SIG-M5 treated with dmso at 0.1 percent for 504 hours (cell line): ENCODE measurements at regions not wholly inside any gene's neighbourhood (a gene's known extent, or its start where the extent isn't known, plus 50 kb on each side); places are given as distances from the start of the nearest gene placed in this dataset.
"Not testable (repeated sequence)": the region's sequence is repeated elsewhere in the genome, so short reads cannot be mapped to it uniquely, and the experiment has no call there.

ENCODE experiments used
- DNase-seq: peaks from one replicate; lab custom pipeline; 2025; ENCODE audit not compliant: unreplicated experiment; lab: John Stamatoyannopoulos, UW

DNA sequence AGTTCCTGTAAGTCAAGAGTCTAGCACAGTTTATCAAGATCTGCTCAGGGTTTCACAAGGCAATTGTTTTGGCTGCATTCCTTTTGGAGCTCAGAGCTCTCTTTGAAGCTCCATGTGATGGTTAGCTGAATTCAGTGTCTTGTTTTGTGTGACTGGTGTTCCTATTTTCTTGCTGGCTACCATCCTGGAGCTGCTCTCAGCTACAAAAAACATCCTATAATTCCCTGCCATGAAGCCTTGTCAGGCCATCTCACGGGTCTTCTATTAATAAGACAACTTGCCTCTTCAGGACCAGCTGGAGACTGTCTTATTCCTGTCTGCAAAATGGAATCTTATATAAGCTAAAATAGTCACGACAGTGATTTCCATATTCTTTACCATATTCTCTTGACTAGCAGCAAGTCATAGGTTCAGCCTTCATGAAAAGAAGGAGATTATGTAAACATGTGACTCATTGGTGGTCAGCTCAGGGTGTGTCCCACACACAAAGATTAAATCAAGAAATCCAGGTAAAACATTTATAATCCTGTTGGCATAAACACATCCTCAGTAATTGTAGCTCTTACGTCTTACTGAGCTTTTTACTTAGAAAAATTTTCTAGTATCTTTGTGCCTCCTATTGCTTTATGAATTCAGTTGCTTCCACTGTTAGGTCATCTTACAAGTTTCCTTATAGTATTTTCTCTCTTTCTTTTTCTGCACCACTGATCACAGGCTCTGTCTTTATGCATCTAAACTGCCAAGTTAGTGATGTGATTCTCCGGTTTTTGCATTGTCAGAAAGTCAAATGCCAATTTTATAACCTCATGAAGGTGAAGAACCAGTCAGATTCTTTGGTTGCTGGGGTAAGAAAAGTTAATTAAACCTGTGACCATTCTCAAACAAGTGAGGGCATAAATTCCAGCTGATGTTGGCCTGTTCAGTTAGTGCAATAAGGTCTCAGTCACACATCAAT lies 378.5 kb upstream of the MGAT4C start:
- DNase-seq, result no peak

DNA sequence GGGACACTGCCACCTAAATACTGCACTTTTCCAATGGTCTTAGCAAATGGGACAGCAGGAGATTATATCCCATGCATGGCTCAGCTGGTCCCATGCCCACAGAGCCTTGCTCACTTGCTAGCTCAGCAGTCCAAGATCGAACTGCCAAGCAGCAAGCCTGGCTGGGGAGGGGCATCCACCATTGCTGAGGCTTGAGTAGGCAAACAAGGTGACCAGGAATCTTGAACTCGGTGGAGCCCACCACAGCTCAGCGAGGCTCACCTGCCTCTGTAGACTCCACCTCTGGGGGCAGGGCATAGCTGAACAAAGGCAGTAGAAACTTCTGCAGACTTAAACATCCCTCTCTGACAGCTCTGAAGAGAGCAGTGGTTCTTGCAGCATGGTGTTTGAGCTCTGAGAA lies 370.8 kb upstream of the MGAT4C start:
- DNase-seq, result no peak

DNA sequence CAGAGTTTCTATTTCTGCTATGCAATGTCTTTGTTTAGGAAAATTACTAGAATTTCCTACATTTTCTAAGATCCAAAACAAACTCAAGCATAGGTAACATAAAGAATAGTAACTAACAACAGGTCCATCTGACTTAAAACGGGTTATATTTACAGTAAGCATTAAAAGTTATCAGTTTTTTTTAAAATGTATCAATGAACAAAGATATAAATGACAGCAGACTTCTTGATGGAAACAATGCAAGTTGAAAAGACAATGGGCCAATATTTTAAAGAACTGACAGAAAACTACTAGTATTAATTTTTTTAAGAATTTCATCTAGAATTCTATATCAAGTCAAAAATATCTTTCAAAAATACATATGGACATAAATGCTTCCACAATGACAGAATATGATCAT lies 367.1 kb upstream of the MGAT4C start:
- no peak for DNase-seq

DNA sequence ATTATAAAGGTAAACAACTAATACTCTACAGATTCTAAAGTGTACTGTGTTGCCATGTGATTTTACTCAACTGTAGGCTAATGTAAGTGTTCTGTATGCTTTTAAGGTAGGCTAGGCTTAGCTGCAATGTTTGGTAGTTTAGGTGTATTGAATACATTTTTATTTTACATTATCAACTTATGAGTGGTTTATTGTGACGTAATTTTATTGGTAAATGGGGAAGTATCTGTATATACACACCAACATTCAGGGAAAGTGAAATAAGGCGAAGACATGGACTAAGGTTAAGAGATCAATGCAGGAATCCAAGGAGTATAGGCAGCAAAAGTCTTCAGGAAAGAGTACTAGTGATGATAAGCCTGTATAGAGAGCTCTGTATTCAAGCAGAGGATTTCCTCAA lies 365.8 kb upstream of the MGAT4C start:
- no peak for DNase-seq

DNA sequence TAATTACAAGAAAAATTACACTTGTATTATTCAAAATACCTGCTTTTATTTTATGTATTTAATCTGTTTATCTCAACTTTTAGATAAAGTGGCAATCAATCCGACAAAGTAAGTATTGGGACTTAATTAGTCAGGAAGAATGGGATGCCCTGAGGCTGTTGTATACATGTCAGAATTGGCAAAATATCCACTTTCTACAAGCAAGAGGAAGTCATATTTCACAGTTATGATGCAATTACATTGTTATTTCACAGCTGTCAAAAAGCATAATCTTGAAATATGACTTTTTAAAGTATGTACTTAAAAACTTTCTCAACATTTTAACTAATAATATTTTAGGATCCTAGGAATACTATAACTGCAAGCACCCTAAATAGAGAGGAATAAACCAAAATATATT lies 357.1 kb upstream of the MGAT4C start:
- no peak for DNase-seq

DNA sequence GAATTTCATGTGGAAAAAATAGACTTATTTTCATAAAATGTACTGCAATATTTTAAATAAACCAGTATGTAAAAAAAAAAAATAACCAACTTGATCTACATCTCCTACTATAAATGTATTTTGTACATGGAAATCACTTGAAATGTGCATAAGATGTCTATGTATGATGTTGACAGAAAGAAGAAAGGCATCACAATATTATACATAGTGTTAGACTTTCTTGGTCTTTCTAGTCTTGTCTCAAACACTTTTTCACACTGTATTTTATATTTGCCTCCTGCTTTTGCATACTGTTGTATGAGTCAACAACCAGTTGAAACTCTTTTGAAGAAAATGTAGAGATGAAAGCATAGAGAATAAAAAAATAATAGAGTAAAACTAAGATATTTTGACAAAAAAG lies 352.4 kb upstream of the MGAT4C start:
- no peak for DNase-seq

DNA sequence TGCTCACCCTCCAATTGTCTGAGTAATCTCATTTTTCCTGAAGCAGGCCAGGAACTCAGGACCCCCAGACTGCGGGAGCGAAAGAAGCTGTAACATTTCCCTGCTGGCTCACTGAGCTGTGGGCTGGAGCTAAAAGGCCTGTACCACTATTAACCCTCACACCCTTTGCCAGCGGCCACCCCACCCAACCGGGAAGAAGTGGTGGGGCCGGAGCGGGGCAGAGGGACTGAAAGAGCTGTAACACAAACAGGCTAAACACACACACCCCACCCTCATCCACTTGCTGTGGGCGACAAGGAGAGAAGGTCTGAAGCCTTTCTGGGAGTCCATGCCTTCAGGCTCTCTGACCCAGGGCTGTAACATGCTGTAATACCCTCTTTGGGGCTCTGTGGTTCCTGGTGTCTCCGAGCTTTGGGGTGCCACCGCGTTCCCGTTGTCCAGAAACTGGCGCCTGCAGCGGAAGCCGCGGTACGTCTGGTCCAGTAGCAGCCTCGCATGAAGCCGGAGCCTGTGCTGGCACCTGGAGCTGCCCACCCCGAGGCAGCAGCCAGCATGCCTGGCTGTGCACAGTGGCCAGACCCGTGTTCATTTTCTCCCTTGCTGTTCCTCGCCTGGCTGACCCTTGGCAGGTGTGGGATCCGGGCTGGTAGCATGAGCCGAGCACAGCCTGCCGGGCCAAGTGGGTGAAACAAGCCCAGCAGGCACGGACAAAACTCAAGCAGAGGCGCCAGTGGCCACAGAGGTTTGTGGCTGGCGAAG lies 345.5 kb upstream of the MGAT4C start:
- DNase-seq, result no peak

DNA sequence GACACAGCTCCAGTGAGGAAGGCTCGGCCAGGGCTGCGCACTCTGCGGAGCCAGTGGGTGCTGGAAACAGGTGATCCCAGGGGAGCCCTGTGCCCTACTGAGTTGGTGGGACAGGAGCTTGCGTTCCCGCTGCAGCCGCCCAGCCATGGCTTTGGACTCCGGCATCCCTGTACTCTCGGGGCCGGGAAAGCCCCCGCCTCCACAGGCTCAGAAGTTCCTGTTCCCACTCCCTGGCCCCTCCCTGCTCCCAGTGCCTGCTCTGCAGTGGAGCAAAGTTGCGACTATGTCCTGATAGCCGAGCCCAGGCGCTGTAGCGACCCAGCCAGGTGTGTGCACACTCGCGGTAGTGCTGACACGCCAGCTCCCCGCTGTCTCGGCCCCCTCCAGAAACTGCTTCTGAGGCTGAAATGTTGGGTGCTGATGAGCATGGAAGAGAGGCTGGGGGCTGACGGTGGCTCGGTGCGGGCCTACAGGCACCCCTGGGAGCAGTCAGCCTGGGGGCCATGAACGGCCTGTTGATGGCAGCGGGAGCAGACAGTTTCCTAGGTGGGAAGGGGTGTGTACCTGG lies 344.6 kb upstream of the MGAT4C start:
- no peak for DNase-seq

DNA sequence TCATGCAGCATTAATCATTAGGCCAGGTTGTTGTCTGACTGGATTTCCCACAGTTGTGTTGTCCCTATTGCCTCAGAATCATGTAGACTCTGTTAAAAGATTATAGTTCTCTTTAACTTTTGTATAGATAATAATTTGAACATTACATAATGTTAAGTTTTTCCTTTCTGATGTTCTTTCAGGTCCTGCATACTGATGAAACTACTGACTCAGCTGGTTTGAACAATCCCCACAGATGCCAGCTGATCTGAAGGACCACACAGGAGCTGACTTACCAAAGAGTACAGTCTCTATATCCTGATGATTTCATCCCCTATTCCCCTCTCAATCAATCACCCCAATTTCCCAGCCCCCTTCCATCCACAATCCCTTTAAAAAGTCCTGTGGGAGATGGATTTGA lies 341.2 kb upstream of the MGAT4C start:
- no peak for DNase-seq

DNA sequence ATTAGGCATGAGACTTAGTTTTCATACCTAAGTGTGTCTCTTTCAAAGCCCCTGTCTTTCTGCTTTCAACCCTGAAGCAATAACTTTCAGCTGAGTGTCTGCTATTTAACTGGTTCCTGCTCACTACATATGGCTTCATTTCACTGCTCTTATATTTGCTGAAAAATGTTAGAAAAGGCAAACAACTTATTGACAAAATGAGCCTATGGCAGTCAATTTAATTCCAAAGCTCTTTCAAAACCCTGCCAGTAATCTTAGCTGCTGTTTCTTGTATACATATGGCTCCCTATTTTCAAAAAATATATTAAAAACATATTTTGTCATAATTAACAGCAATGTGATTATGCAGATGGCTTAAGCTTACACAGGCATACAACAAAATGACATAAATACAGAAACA lies 334.1 kb upstream of the MGAT4C start:
- no peak for DNase-seq

DNA sequence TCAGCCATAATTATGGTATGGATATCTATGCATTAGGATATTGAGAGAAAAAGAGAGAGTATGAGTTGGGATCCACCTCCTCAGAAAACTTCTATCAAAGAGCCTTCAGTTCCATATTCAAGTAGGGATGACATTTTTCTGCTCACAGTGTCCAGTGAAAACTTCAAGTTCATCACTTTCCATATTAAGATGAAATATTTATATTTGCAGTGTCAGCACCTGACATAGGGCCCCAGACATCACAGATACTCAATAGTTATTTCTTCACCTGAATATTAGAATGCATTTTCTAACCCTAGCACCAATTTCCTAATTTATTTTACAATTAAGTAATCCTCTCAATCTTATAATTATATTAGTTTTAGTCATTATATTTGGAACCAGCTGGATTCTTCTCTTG lies 318.0 kb upstream of the MGAT4C start:
- DNase-seq, result no peak

DNA sequence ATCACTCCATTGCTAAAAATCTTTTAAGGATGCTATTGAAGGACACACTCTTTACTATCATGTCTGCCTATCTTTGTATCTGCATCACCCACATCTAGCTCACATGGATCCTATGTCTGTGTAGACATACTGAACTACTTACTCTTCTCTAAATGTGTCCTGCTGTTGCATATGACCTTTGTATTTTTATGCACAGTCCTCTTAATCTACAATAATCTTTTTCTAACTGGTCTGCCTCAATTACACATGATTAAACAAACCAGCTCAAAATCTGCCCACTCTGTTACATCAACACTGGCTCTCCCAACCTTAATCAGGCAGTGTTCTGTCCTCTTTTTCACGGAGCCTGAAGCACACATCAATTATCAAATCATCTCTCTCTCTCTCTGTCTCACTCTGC lies 316.3 kb upstream of the MGAT4C start:
- DNase-seq, result no peak

DNA sequence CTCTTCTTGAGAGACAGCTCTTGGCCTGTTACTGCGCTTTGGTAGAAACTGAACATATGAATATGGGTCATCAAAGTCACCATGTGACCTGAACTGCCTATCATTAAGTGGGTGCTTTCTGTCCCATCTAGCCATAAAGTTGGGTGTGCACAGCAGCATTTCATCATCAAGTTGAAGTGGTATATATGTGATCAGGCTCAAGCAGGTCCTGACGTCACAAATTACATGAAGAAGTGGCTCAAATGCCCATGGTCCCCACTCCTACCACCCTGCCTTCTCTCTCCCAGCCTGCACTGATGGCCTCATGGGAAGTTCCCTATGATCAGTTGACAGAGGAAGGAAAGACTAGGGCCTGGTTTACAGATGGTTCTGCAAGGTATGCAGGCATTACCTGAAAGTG lies 308.8 kb upstream of the MGAT4C start:
- no peak for DNase-seq

DNA sequence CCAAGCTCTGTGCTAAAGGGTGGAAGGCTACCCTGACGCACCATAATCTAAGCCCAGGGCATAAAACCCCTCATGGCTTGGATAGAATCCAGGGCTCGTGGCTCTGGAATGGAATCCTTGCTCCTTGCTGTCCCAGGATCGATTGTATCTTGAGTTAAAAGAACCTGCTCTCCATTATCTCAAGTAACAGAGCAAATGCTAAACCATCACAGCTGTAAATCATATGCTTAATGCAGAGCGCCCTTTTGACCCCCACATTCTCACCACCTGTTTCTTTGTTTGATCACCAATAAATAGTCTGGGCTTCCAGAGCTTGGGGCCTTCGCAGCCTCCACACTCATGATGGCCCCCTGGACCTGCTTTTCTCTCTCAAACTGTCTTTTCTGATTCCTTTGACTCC lies 299.3 kb upstream of the MGAT4C start:
- not testable (repeated sequence) for DNase-seq

DNA sequence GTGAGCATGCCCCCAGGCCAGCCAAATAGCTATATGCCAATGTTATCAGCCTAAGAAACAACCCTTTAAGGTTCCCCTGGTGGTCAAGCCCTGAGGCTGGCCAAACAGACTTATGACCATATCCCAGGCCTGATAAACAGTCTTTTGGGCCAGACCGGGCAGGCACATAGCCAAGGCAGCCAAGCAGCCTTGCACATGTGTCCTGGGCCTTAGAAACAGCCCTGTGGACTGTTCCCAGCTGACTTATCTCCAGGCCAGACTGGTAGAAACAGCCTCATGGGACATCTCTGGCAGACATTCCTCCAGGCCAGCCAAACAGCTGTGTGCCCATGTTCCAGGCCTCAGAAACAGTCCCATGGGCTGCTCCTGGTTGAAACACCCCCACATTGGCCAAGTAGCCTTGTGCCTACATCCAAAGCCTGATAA lies 295.0 kb upstream of the MGAT4C start:
- DNase-seq, result no peak

DNA sequence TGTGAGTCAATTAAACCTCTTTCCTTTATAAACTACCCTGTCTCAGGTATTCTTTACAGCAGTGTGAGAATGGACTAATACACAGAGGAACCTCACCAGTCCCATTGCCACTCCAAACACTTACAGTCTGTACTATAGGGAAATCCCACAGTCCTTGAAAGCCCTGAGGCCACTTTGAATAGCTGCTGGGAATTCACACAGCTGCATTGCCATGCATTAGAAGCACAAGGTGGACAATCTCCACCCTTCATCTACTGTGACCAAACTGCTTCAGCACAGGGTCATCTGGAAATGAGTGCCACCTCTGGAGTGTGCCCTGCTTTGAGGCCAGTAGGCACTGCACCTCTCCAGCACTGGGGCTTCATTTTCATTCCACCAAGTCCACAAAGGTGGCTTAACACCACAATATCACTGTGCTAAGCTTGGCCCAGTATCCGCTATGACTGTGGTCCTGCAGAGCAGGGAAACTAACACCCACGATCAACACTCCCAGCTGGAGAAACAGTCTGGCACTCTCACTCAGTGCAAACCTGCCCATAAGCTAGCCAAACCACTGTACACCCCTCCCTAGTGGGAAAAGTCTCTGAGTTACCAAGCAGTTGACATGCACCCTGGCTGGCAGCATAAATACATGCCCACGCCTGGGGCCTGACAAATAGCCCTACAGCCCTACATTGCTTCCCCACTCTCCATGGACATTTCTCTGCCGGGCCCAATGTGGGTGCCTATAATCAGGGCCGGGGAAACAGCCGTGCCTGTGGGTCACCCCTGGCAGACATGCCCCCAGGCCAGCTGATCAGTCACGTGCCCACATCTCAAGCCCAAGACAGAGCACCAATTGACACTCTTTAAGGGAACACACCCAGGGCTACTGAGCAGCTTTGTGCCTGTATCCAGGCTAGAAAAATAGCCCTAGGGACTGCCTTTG lies 294.3 kb upstream of the MGAT4C start:
- DNase-seq, result no peak

DNA sequence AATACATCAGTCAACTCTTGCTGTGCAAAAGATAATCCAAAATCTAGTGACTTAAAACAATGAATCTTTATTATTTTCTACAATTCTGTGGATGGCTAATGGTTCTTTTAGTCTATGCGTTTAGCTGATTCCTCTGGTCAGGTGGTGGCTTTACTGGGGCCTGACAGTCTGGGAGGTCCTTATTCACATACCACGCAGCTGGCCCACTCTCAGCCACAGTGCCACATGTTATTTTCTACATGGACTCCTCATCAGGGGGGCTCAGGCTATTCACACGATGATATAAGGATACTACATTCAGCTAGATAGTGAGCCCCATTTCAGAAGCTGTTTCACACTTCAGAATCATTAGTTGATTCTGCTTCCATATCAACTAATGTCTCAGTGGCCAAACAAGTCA lies 287.5 kb upstream of the MGAT4C start:
- DNase-seq, result no peak

DNA sequence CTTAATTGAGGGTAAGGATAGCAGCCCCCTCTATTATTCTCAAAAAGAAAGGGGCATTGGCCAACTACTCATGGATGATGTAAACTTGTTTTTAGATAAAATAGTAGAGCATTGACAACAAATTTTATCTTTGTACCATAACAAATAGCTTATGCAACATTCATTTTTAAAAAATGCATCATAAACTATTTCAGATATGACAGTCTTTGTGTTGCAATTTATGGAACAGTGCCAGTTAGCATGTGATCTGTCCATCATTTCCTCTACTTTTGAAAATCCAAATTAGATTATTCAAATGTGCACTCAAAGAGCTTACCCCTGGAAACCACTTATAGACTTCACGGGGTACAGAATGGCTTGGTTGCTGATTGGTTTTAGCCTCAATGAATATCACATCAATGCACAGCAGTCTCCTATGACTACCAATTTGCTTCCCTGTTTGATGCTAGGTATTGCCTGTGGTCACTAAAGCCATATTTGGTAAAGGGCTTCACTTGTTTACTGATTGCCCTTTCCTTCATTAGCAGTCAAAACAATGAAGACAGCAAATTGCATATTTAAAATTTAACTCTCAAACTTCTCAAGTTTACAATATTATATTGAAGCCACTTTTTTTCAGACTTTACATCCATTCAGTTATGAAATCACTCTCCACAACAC lies 274.9 kb upstream of the MGAT4C start:
- no peak for DNase-seq

DNA sequence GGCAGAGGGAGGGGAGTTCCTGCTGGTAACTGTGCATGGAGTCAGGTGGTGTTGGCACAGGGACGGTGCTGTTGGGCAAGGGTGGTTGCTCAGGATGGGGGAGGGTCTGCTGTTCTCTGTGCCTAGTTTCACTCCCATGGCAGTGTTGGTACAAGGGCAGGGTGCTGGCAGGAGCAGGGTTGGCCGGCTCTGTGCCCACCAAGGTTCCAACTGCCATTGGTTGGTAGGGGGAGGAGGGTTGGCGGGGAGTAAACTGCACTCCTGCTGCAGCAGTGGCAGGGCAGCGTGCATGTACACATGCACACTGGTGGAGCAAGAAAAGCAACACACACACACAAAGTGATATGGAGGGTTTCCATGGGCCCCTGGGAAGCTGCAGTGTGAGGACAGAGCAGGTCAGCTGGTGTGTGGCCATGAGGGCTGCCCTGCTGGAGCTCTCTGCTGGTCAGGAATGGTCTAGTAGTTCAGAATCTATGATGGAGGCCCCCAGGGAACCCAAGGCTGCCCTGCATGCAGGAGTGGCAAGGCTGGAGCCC lies 269.9 kb upstream of the MGAT4C start:
- no peak for DNase-seq

DNA sequence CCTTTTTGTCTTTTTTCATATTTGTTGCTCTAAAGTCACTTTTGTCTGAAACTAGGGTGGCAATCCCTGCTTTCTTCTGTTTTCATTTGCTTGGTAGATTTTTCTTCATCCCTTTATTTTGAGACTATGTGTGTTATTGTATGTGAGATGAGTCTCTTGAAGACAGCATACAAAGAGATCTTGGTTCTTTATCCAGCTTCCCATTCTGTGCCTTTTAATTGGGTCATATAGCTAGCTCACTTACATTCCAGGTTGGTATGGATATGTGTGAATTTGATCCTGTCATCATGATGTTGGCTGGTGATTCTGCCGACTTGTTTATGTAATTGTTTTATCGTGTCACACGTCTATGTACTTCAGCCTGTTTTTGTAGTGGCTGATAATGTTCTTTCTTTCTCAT lies 267.7 kb upstream of the MGAT4C start:
- DNase-seq, result no peak
